ENCODE measurements at regions not wholly inside any gene's neighbourhood (a gene's known extent, or its start where the extent isn't known, plus 50 kb on each side); places are given as distances from the start of the nearest gene placed in this dataset.

GRCh38 chr15:81529481-81529880 lies 155.5 kb upstream of the TMC3 start:
- H3K4me3 ChIP-seq (ENCODE audit: low read depth, low read length), result no peak overlapping the region
- no peak for TF ChIP-seq CTCF (IDR thresholded peaks at IDR 0.05; ENCODE audit: borderline replicate concordance, insufficient read depth, low read depth, low read length)

DNA sequence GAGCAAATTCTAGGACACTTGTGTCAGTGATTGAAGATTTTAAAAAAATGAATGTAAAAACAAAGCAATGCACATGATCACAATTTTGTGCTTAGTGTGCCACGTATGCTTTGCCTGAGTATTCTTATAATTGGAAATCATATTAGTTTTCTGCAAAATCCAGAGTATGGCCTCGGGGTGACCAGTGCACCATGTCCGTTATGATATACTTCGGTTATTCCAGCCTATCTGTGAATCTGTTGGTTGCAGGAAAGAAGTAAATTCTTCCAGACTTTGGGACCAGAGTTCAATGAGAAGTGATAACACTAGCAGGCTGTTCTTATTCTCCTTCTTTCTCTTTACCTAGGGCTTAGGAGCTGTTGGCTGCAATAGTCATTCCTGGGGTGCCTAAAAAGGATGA lies 152.0 kb upstream of the TMC3 start:
- TF ChIP-seq CTCF (IDR thresholded peaks at IDR 0.05; ENCODE audit: borderline replicate concordance, insufficient read depth, low read depth, low read length), result no peak
- no peak overlapping the region for H3K4me3 ChIP-seq (ENCODE audit: low read depth, low read length)

DNA sequence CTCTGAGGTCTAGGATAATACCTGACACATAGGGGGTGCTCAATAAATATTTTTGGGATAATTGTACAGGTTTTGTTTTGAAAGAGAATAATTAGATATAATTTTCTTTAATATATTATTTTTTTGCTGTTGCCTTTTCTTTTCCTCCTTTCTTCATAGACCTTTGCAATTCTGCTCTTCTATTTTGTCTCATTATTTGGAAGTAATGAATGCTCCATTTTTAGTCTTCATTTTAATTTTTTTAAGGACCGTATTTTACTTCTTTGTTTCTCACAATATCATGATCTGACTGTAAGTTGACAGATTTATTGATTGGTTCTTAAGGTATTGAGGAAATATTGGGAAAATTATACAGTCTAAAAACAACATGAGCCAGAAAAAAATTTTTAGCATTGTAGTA lies 150.5 kb upstream of the TMC3 start:
- no peak for TF ChIP-seq CTCF (IDR thresholded peaks at IDR 0.05; ENCODE audit: borderline replicate concordance, insufficient read depth, low read depth, low read length)
- H3K4me3 ChIP-seq (ENCODE audit: low read depth, low read length), result no peak overlapping the region

GRCh38 chr15:81523867-81524266 lies 149.9 kb upstream of the TMC3 start:
- H3K4me3 ChIP-seq (ENCODE audit: low read depth, low read length), result no peak overlapping the region
- TF ChIP-seq CTCF (IDR thresholded peaks at IDR 0.05; ENCODE audit: borderline replicate concordance, insufficient read depth, low read depth, low read length), result no peak

GRCh38 chr15:81520480-81520879 lies 146.5 kb upstream of the TMC3 start:
- TF ChIP-seq CTCF (IDR thresholded peaks at IDR 0.05; ENCODE audit: borderline replicate concordance, insufficient read depth, low read depth, low read length), result no peak

GRCh38 chr15:81516461-81516860 lies 142.4 kb upstream of the TMC3 start:
- no peak for TF ChIP-seq CTCF (IDR thresholded peaks at IDR 0.05; ENCODE audit: borderline replicate concordance, insufficient read depth, low read depth, low read length)
- H3K4me3 ChIP-seq (ENCODE audit: low read depth, low read length), result no peak overlapping the region

More at GRCh38 chr15:81520480-81520879, 146.5 kb upstream of the TMC3 start:
- no peak overlapping the region for H3K4me3 ChIP-seq (ENCODE audit: low read depth, low read length)

DNA sequence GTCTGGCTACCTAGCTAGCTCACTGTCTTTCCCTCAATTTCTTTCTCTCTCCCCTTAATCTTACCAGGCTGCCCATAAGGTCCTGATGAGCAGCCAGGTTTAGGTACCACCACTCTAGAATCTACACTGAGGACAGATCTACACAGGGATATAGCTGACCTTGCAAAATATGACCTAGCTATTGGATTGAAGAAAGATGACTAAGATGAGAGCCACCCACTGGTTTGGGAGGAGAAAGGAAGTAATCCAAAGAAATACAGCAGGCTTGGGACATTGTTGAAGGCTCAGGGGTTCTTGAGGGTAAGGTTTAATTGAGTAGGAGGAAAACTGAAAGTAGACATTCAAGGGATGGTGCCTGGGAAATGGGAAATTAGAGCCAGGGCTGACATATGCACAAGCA lies 142.0 kb upstream of the TMC3 start:
- no peak for TF ChIP-seq CTCF (IDR thresholded peaks at IDR 0.05; ENCODE audit: borderline replicate concordance, insufficient read depth, low read depth, low read length)

More for the DNA sequence above, 142.0 kb upstream of the TMC3 start:
- no peak overlapping the region for H3K4me3 ChIP-seq (ENCODE audit: low read depth, low read length)
